Activated naive CD4-positive, alpha-beta T cell treated with anti-CD3 and anti-CD28 coated beads, Interleukin-2, amount 50 U/mL, for 72 hours (primary cell): ENCODE measurements at regions not wholly inside any gene's neighbourhood (a gene's known extent, or its start where the extent isn't known, plus 50 kb on each side); places are given as distances from the start of the nearest gene placed in this dataset.
"Not testable (repeated sequence)": the region's sequence is repeated elsewhere in the genome, so short reads cannot be mapped to it uniquely, and the experiment has no call there.

Source experiments
- ATAC-seq, 2 donors: fragments of 150-1000 bp; cut with Tn5 transposase; 2 replicates each; pipeline ENCODE4 v1.10.0; 2021; ENCODE audit warnings: mild to moderate bottlenecking in 2 of 2, moderate library complexity in 2 of 2
- DNase-seq, 2 donors: peaks; one replicate each; pipeline ENCODE4 v3.0.0; 2021 to 2022; ENCODE audit warnings: low spot score in 2 of 2
- H3K27ac Mint-ChIP-seq, 2 donors: one replicate each; pipeline ENCODE4 v1.8.0; 2022; ENCODE audit warnings: mild to moderate bottlenecking in 2 of 2, mixed read lengths in 2 of 2
- H3K36me3 Mint-ChIP-seq, 2 donors: one replicate each; pipeline ENCODE4 v1.8.0; 2022; ENCODE audit warnings: mixed read lengths in 2 of 2
- H3K9me3 Mint-ChIP-seq, 2 donors: one replicate each; pipeline ENCODE4 v1.8.0; 2022; ENCODE audit warnings: mixed read lengths in 2 of 2

- no peak overlapping the region for H3K27ac Mint-ChIP-seq
- ATAC-seq (no peak), DNase-seq (no peak)
- H3K9me3 Mint-ChIP-seq = peaks cover 6 to 15% of the 10 kb centered on the region in 2 donors
- H3K36me3 Mint-ChIP-seq = no peaks in the 10 kb centered on the region
Observed at GRCh38 chr12:43213608-43214007, 338.4 kb downstream of the ADAMTS20 start.

- H3K36me3 Mint-ChIP-seq = no peaks in the 10 kb centered on the region
- no peak for ATAC-seq
- peaks cover 7 to 11% of the 10 kb centered on the region in 2 donors for H3K9me3 Mint-ChIP-seq
- H3K27ac Mint-ChIP-seq = no peak overlapping the region
- DNase-seq = no peak
Observed at GRCh38 chr12:43210485-43211192, 341.4 kb downstream of the ADAMTS20 start.

GRCh38 chr12:43208627-43209026 lies 343.4 kb downstream of the ADAMTS20 start:
- DNase-seq = no peak
- no peak overlapping the region for H3K27ac Mint-ChIP-seq
- H3K36me3 Mint-ChIP-seq = no peaks in the 10 kb centered on the region
- ATAC-seq = no peak
- H3K9me3 Mint-ChIP-seq = peaks cover 4 to 7% of the 10 kb centered on the region in 2 donors

GRCh38 chr12:43208221-43208620 lies 343.8 kb downstream of the ADAMTS20 start:
- Mint-ChIP-seq H3K36me3 (no peaks in the 10 kb centered on the region), H3K27ac (no peak overlapping the region), H3K9me3 (peaks cover 4 to 7% of the 10 kb centered on the region in 2 donors)
- no peak for DNase-seq
- no peak for ATAC-seq

GRCh38 chr12:43206396-43206795 lies 345.6 kb downstream of the ADAMTS20 start:
- H3K36me3 Mint-ChIP-seq = no peaks in the 10 kb centered on the region
- no peak overlapping the region for H3K27ac Mint-ChIP-seq
- ATAC-seq (no peak), DNase-seq (no peak)
- peaks cover 4 to 8% of the 10 kb centered on the region in 2 donors for H3K9me3 Mint-ChIP-seq

DNA sequence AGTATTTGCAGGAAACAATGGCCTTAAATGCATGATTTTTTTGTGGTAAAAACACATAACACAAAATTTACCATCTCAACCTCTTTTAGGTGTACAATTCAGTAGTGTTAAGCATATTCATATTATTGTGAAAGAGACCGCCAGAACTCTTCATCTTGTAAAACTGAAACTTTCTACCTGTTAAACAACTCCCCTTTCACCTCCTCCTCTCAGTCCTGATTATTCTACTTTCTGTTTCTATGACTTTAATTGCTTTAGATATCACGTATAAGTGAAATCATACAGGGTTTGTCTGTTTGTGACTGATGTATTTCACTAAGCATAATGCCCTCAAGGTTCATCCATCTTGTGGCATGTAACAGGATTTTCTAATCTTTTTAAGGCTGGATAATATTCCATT lies 353.4 kb downstream of the ADAMTS20 start:
- no peak for ATAC-seq

GRCh38 chr12:43196268-43196907 lies 355.6 kb downstream of the ADAMTS20 start:
- Mint-ChIP-seq H3K36me3 (no peaks in the 10 kb centered on the region), H3K9me3 (peaks cover 7 to 12% of the 10 kb centered on the region in 2 donors), H3K27ac (no peak overlapping the region)
- no peak for DNase-seq
- no peak for ATAC-seq

More for the DNA sequence above, 353.4 kb downstream of the ADAMTS20 start:
- Mint-ChIP-seq H3K27ac (no peak overlapping the region), H3K36me3 (no peaks in the 10 kb centered on the region), H3K9me3 (peaks cover 1 to 5% of the 10 kb centered on the region in 2 donors)
- DNase-seq = no peak

- H3K36me3 Mint-ChIP-seq, ATAC-seq, H3K27ac Mint-ChIP-seq, DNase-seq: not testable (repeated sequence)
- H3K9me3 Mint-ChIP-seq = peaks cover 12 to 21% of the 10 kb centered on the region in 2 donors
Observed at GRCh38 chr12:43193096-43193495, 358.9 kb downstream of the ADAMTS20 start.

DNA sequence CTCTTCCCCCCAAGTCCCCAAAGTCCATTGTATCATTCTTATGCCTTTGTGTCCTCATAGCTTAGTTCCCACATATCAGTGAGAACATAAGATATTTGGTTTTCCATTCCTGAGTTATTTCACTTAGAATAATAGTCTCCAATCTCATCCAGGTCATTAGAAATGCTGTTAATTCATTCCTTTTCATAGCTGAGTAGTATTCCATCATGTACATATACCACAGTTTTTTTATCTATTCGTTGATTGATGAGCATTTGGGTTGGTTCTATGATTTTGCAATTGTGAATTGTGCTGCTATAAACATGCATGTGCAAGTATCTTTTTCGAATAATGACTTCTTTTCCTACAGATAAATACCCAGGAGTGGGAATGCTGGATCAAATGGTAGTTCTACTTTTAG lies 359.6 kb downstream of the ADAMTS20 start:
- not testable (repeated sequence) for ATAC-seq

DNA sequence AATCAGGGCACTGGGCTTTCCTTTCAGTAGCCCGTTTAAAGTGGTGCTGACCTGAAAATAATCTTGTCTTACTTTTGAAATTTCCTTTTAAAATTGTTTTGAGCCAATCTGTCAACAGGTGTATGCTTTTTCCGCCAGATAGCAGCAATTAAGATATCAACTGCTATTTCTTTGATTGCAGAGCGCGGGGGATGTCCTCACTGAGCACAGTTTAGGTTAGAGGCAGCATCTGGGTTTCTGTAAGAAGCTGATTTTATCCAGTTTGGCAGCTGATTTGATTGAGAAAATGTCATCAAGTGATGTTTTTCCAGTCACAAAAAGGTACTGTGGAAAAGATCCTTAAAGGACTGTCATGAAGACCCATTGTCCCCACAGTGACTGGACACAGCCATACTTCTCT lies 371.8 kb downstream of the ADAMTS20 start:
- Mint-ChIP-seq H3K36me3 (peaks cover 0 to 12% of the 10 kb centered on the region in 2 donors), H3K9me3 (peaks cover 11 to 20% of the 10 kb centered on the region in 2 donors), H3K27ac (no peak overlapping the region)

More for the DNA sequence above, 359.6 kb downstream of the ADAMTS20 start:
- not testable (repeated sequence) for H3K27ac Mint-ChIP-seq, H3K36me3 Mint-ChIP-seq, DNase-seq
- H3K9me3 Mint-ChIP-seq = peaks cover 12 to 25% of the 10 kb centered on the region in 2 donors

GRCh38 chr12:43179486-43179885 lies 372.5 kb downstream of the ADAMTS20 start:
- Mint-ChIP-seq H3K27ac (no peak overlapping the region), H3K9me3 (peaks cover 11 to 20% of the 10 kb centered on the region in 2 donors)

More for the DNA sequence above, 371.8 kb downstream of the ADAMTS20 start:
- ATAC-seq (no peak), DNase-seq (no peak)

GRCh38 chr12:43177276-43177675 lies 374.7 kb downstream of the ADAMTS20 start:
- no peak for ATAC-seq
- Mint-ChIP-seq H3K9me3 (peaks cover 0 to 6% of the 10 kb centered on the region in 2 donors), H3K27ac (no peak overlapping the region), H3K36me3 (no peaks in the 10 kb centered on the region)
- no peak for DNase-seq

More at GRCh38 chr12:43179486-43179885, 372.5 kb downstream of the ADAMTS20 start:
- DNase-seq = no peak
- no peak for ATAC-seq
- H3K36me3 Mint-ChIP-seq = peaks cover 0 to 12% of the 10 kb centered on the region in 2 donors

- no peak overlapping the region for H3K27ac Mint-ChIP-seq
- H3K9me3 Mint-ChIP-seq = no peaks in the 10 kb centered on the region
- no peaks in the 10 kb centered on the region for H3K36me3 Mint-ChIP-seq
- DNase-seq (no peak), ATAC-seq (no peak)
Observed at GRCh38 chr12:43169115-43169681, 382.8 kb downstream of the ADAMTS20 start.

DNA sequence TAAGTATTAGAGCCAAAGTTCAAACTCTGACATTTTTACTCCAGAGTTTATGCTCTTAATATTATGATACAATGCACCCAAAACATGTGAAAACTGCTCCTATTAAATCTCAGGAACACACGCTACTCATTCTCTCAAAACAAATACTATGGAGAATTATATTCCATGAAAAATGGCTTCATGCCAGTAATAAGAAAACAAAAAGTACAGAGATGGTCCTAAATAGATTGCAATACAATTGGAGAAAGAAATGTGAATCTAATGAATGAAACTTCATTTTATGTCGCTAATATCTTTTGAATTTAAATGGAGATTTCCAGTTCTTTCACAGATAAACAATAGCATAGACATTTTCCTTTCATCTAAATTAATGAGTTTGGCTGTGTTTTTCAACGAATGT lies 384.3 kb downstream of the ADAMTS20 start:
- ATAC-seq = no peak
- H3K36me3 Mint-ChIP-seq = no peaks in the 10 kb centered on the region
- no peak overlapping the region for H3K27ac Mint-ChIP-seq
- DNase-seq = no peak
- no peaks in the 10 kb centered on the region for H3K9me3 Mint-ChIP-seq

DNA sequence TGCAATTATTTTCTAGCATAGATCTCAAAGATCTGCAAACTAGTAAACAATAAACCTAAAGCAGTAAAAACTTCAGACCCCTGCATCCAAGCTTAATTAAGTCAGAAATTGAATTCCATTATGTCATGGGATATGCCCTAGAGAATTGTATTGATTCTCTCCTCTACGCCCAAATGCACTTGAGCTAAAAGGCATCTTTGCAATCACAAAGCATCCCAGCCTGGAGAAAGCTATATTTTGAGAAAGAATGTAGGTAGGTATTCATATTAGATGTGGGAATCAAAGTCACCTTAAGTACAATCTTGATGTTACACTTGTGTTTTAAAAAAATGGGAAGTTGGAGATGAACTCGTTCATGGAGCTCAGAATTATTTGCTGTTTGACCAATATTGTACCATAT lies 386.7 kb downstream of the ADAMTS20 start:
- Mint-ChIP-seq H3K36me3 (no peaks in the 10 kb centered on the region), H3K9me3 (peaks cover 4% of the 10 kb centered on the region in 2 donors), H3K27ac (no peak overlapping the region)
- DNase-seq (no peak), ATAC-seq (no peak)

DNA sequence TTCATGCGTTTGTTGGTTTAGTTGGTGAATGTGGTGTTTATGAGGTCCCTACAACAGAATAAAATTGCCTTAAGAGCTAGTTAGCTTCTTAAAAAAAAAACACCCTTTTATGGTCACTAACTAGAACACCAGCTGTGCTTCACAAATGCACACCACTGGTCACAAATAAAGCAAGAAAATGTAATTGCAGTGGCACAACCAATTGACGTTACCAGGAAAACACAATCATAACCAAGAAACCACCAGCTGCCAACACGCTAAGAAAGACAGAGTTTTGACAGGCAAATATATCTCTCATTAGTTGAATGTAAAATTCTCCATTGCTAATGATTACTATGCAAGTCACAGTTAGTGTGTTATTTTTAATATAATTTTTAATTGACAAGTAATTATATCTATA lies 389.9 kb downstream of the ADAMTS20 start:
- no peak for ATAC-seq
- DNase-seq = no peak
- H3K36me3 Mint-ChIP-seq = no peaks in the 10 kb centered on the region
- no peak overlapping the region for H3K27ac Mint-ChIP-seq
- H3K9me3 Mint-ChIP-seq = peaks cover 4 to 19% of the 10 kb centered on the region in 2 donors

DNA sequence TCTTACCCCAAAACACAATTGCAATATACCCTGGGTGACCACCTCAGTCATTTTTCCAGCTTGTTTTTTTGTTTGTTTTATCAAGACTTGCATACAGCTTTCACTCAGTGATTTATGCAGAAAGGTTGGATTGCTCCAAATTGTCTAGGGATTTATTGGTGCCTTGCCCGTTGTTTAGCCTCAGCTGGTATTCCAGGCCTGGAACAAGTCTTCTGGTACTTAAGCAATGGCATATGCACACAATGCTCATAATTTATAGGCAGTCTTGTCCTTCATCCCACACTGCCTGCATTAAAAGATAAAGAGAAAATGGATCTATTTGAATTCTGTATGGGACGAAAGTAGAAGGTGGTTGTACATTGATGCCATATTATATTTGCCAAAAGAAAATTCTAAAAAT lies 392.5 kb downstream of the ADAMTS20 start:
- no peak overlapping the region for H3K27ac Mint-ChIP-seq
- no peaks in the 10 kb centered on the region for H3K36me3 Mint-ChIP-seq
- no peak for ATAC-seq
- no peak for DNase-seq
- peaks cover 4 to 19% of the 10 kb centered on the region in 2 donors for H3K9me3 Mint-ChIP-seq
